ENCODE measurements at regions not wholly inside any gene's neighbourhood (a gene's known extent, or its start where the extent isn't known, plus 50 kb on each side); places are given as distances from the start of the nearest gene placed in this dataset.

- DNase-seq: no peak
Measured at GRCh38 chr6:91877994-91878393, 1291.1 kb upstream of the MAP3K7 start.

GRCh38 chr6:91874971-91875370, 1288.1 kb upstream of the MAP3K7 start:
- no peak for DNase-seq

DNA sequence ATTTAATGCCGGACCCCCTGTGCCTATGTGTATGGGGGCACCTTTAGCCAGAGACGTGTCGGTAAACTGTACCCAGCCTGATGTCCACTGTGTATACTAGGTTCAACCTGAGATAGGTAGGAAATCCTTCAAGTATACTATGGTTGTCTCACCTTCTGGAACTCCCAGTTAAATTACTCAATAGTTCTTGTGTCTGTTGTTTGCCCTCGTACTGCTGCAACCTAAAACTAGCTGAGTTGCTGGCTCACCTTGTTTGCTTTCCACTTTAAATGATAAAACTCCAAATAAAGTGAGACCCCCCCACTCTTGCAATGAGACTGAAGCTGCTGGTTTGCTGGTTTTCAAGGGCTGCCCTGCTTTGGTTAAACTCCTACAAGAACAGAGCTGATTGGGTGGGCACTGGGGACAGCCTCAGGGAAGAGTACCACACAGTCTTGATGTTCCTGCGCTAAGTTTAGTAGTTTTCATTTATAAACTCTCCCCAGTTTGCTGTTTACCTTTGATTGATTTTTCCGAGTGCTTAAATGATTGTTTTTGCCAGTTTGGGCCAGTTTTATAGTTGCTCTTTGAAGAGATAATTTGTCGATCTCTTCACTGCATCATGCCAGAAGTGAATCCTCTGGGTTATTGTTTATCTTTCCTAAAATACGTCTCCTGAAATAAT, 1281.8 kb upstream of the MAP3K7 start:
- no peak for DNase-seq

DNA sequence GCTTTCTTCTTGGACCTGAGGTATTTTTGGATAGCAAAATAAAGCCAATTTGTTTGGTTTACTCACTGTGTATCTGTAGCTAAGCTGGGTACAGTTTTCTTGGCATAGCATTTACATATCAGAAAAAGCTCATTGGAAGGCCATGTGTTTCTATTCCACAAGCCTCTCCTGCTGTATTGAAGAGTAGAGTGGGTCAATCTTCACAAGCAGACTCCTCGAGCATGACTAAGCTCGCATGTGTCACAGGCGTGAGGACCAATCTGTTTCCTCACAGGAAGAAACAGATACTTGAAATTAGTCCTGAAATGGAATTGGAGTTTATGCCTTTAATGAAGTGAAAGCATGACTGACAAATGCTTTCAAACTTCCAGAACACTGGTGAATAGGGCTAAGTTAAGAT, 1279.0 kb upstream of the MAP3K7 start:
- DNase-seq: no peak

DNA sequence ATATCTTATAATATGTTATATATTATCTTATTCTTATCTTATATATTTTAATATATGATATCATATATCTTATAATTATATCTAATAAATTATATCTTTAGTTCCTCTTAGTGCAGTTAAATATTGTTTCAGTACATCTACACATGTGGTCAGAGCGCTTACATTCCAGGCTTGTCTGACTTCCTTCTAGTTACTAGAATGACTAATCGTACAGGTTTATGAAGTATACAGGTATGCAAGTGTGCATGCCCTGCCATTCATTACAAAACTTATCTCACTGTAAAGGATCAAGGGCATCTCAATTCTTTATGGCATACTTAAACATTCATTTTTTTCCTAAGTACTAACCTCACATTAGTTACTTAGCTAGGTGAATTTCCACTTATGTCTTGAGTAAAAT, 1278.0 kb upstream of the MAP3K7 start:
- DNase-seq: no peak

- no peak for DNase-seq
Measured at GRCh38 chr6:91860541-91861335, 1273.9 kb upstream of the MAP3K7 start.

GRCh38 chr6:91852252-91852651, 1265.4 kb upstream of the MAP3K7 start:
- DNase-seq: no peak

DNA sequence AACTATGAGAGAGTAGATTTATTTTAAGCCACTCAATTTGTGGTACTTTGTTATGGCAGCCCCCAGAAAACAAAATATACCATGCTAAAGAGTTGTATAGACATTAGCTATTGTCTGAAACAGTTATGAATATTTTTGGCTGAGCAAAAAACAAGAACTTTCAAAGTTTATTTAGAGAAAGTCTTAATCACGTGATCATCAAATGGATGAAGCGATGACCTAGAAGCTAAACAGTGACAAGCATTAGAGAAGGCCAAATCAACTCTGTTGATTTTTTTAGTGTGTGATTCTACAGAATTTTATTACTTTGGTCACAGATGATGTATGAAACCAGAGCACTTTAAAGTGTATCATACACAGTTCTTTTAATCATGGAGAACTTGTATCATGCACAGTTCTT, 1247.9 kb upstream of the MAP3K7 start:
- no peak for DNase-seq

DNA sequence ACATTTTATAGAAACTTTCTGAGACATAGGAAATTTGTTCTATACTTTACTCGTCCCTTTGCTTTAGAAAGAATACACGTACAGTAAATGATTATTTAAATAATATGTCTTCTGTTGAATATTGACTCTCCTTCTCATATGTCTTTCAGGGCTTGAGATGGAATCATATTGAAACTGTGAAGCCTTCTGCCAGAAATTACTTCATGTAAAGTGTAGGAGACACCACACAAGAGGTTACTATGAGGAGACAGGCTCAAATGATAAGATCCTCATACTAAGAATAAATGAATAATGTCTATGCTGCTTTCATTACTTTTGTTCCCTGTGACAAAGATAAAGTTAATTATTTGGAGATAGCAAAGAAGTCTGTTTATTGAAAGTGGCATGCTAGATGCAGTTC, 1240.3 kb upstream of the MAP3K7 start:
- no peak for DNase-seq

GRCh38 chr6:91826128-91826527, 1239.3 kb upstream of the MAP3K7 start:
- no peak for DNase-seq

DNA sequence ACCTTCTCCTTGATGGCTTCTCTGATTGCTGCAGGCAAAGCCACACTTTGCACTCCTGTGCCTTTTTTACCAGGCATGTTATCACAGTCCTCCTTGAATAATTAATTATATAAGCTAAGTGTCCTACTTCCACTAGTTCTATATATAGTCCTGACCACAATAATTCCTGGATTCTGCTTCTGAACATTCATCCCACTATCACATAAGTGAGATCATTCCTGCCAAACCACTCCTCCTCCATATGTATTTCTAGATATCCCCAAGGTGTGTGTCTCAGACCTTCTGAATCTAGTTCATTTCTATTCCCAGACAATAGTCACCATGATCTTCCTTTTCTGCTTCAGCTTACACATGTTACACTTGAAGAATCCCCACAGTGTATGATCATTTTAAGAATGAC, 1237.5 kb upstream of the MAP3K7 start:
- DNase-seq: no peak

DNA sequence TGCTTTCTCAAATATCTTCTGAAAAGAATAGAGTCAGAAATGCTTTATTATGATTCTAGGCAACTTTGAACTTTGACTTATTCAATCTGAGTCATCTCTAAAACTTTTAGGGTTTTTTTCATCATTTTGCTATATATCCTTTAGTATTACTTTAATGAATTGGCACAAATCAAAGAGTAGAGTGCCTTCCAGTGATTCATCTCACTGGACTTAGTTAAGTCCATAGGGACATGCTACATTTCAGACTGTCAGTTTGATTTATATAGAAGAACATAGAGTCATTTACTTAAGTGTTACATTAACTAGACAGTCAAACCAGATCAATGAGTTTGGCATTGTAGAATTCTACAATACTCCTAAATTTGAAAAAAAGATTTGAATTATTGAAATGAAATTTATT, 1235.7 kb upstream of the MAP3K7 start:
- no peak for DNase-seq

DNA sequence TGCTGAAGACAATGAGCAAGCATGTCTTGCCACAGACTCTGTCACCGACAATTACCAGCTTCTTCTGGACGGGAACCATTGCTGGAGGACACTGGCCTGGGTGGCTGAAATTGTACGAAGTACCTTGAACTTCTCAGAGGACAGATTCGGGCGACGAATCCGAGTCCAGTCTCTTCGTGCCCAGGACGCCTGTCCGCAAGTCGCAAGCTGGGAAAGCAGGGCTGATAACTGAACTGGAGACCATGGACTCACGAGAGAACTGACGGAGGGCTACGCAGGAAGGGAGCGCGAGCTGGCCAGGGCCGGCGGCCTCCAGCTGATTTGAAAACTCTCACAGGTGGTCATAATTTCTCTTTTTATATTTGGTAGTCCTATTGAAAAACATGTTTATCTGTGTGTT, 1229.5 kb upstream of the MAP3K7 start:
- no peak for DNase-seq

- DNase-seq: no peak
Measured at GRCh38 chr6:91813641-91814040, 1226.8 kb upstream of the MAP3K7 start.

GRCh38 chr6:91812596-91813274, 1225.9 kb upstream of the MAP3K7 start:
- DNase-seq: no peak

DNA sequence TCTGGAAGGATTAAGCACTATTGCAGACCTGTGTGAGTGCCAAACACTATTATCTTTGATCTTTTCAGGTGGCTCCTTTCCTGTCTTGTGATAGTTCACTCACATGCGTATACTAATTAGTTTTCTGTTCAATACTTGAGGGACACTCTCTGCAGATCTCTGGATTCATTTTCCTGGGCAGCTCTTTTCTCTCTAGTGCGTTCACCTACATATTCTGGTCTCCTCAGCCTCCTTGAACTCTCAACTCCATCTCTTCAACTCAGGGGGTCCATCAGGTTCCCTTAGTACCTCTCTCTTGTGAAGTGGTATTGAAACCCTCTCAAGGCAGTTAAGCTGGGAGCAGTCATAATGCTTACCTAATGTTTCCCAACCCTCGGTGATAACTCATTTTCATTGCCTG, 1218.1 kb upstream of the MAP3K7 start:
- DNase-seq: no peak

DNA sequence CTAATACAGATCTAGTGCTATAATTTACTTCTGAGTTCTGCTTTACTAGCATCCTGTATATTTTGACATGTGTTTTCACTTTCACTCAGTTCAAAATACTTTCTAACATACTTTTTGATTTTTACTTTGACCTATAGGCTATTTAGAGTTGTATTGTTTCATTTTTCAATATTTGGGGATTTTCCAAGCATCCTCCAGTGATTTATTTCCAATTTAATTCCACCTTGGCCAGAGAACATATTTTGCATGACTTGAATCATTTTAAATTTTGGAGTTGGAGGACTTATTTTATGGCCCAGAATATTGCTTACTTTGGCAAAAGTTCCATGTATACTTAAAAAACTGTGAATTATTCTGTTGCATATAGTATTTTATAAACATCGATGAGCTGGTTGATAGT, 1215.6 kb upstream of the MAP3K7 start:
- no peak for DNase-seq

DNA sequence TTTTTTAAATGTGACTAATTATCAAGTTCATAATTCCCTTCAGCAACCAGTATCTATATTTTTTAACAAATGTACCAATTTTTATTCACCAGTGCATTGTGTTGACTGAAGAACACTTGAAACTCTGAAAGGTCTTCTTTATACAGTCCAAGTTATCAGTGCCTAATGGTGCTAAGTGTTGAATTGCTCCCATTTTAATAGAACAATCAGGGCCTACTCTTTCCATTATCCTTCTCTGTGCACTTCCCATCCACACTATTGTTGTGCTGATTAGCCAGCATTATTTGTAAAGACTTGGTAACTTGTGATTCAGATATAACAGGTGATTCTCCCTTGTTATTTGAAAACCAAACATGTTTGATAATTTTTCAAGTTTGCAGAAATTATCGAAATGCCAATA, 1209.7 kb upstream of the MAP3K7 start:
- no peak for DNase-seq

DNA sequence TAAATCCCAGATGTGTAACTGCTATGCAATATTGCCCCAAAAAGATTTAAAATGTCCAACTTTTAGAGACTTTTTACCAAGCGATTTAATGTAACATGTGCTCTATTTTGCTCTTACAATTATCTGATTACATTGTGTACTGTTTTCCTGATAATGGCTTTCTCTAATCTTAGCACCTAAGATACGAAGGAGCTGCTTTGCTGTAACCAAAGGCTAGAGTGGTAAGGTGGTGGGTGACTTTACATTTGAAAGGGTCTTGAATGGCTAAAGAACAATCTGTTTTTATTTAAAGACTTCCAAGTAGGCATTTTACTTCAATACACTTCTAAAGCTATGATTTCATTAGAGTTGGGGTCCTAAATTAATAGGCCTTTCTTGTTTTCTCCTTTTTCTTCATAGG, 1201.6 kb upstream of the MAP3K7 start:
- no peak for DNase-seq

DNA sequence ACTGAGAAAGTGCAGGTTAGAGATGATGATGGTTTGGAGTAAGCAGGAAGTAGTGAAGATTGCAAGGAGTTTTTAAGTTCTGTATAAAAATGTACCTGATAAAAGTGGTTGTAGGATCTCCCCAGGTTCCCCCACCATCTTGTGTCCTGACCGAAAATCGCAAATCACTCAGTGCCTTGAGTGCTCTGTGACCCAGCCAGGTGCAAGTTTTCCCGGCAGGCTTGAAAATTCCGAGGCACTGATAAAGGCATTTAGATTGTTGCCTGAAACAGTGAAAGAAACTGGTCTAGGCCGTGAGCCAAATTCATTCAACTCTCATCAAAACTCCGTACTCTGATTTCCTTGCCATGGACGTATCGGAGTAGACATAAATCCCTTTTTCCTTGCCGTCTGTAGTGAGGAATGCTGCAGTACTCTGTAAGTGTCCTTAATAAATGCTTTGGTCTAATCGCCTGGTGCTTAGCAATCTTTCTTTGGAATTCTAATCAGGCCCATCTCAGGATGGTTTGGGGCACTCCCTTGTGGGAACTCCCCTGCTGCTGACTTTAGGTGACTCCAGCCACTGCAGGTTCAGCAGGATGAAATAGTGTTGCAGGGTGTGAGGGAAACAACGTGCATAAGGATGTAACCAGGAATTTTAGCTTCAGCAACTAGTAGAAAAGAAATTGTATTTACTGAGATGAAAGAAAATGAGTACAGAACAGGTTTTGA, 1199.8 kb upstream of the MAP3K7 start:
- DNase-seq: no peak

GRCh38 chr6:91782802-91783201, 1195.9 kb upstream of the MAP3K7 start:
- DNase-seq: no peak

GRCh38 chr6:91781946-91782345, 1195.1 kb upstream of the MAP3K7 start:
- DNase-seq: no peak

GRCh38 chr6:91780270-91780669, 1193.4 kb upstream of the MAP3K7 start:
- DNase-seq: no peak
